Endothelial cell of umbilical vein (primary cell): ENCODE measurements at regions not wholly inside any gene's neighbourhood (a gene's known extent, or its start where the extent isn't known, plus 50 kb on each side); places are given as distances from the start of the nearest gene placed in this dataset.

Source experiments
- CTCF ChIP-seq, 2 donors: IDR thresholded peaks; 1 replicate in 1 of 2; 2 replicates in 1 of 2; pipeline ENCODE4 v1.5.1; 2011; ENCODE audit warnings: low read length in 2 of 2, mild to moderate bottlenecking in 2 of 2, moderate library complexity in 2 of 2, control low read depth in 1 of 2, inconsistent platforms in 1 of 2, low read depth in 1 of 2; ENCODE audit not compliant: insufficient read depth in 1 of 2; ENCODE audit errors: extremely low read depth in 1 of 2
- POLR2A ChIP-seq: IDR thresholded peaks from 2 replicates; pipeline ENCODE4 v1.6.1; 2012; ENCODE audit warnings: low read depth, mild to moderate bottlenecking, control low read depth, low read length

- TF ChIP-seq POLR2A (no peak), CTCF (IDR thresholded peaks at IDR 0.05; ENCODE audit: extremely low read depth in 1 of 2, insufficient read depth in 1 of 2, low read depth in 1 of 2, low read length in 2 of 2) (no peak)
These were observed 725.4 kb upstream of the DPPA4 start for GRCh38 chr3:110062716-110063115.
